DND-41 (cell line): ENCODE measurements at regions not wholly inside any gene's neighbourhood (a gene's known extent, or its start where the extent isn't known, plus 50 kb on each side); places are given as distances from the start of the nearest gene placed in this dataset.

Experiments used
- CTCF ChIP-seq: IDR thresholded peaks from 2 replicates; pipeline ENCODE4 v1.5.1; 2012; ENCODE audit warnings: borderline replicate concordance, low read length, moderate library complexity, mild to moderate bottlenecking; ENCODE audit not compliant: poor library complexity, severe bottlenecking; ENCODE audit errors: extremely low read depth
- EZH2 ChIP-seq: IDR thresholded peaks from 3 replicates; pipeline ENCODE4 v1.6.1; 2012; ENCODE audit warnings: borderline replicate concordance, low read depth, mild to moderate bottlenecking, moderate library complexity, low read length, inconsistent platforms; ENCODE audit not compliant: severe bottlenecking

- TF ChIP-seq CTCF (no peak), EZH2 (no peak)
Measured at GRCh38 chr10:56763090-56763489, 402.0 kb upstream of the ZWINT start.
